H1 (cell line): ENCODE measurements at regions not wholly inside any gene's neighbourhood (a gene's known extent, or its start where the extent isn't known, plus 50 kb on each side); places are given as distances from the start of the nearest gene placed in this dataset.

ENCODE experiments used
- CTCF ChIA-PET: fragments of 300-600 bp; sonication (Branson Sonifier 250); formaldehyde crosslinking; loops from one replicate; lab custom pipeline; 2021; ENCODE audit not compliant: partially characterized antibody; lab: Charles Lee
- POLR2A ChIA-PET: fragments of 300-600 bp; sonication (Branson Sonifier 250); formaldehyde crosslinking; loops from one replicate; lab custom pipeline; 2021; ENCODE audit warnings: inconsistent platforms; ENCODE audit not compliant: partially characterized antibody; lab: Charles Lee
- DNase-seq, 2 experiments: peaks; one replicate each; pipeline versions ENCODE4 v3.0.0 to v3.0.0-alpha.2; 2010 to 2022; ENCODE audit warnings: low spot score in 2 of 2, low read depth in 1 of 2, mixed read lengths in 1 of 2
- FAIRE-seq: peaks from 2 replicates; lab custom pipeline; 2011; peaks lifted over from hg19 to GRCh38; lab: Jason Lieb, UNC
- H2AFZ ChIP-seq: 2 replicates; pipeline ENCODE4 v1.8.1; 2012; ENCODE audit warnings: low read length, inconsistent platforms
- H2AK5ac ChIP-seq: 2 replicates; pipeline ENCODE4 v1.6.1; 2013; ENCODE audit warnings: low read depth, low read length
- H2BK120ac ChIP-seq: replicated peaks from 2 replicates; pipeline ENCODE3; 2013; ENCODE audit warnings: low read depth, low read length, inconsistent platforms
- H2BK12ac ChIP-seq: 2 replicates; pipeline ENCODE4 v1.6.1; 2013; ENCODE audit warnings: low read depth, low read length
- H2BK15ac ChIP-seq: 2 replicates; pipeline ENCODE4 v1.6.1; 2013; ENCODE audit warnings: low read length
- H2BK20ac ChIP-seq: 2 replicates; pipeline ENCODE4 v1.6.1; 2013; ENCODE audit warnings: low read length
- H2BK5ac ChIP-seq: 2 replicates; pipeline ENCODE4 v1.6.1; 2013; ENCODE audit warnings: low read depth, low read length
- H3K14ac ChIP-seq: 2 replicates; pipeline ENCODE4 v1.6.1; 2013; ENCODE audit warnings: inconsistent platforms; ENCODE audit not compliant: insufficient read length
- H3K18ac ChIP-seq: 2 replicates; pipeline ENCODE4 v1.6.1; 2013; ENCODE audit warnings: low read length; ENCODE audit errors: extremely low read depth
- H3K23ac ChIP-seq: 2 replicates; pipeline ENCODE4 v1.6.1; 2013; ENCODE audit warnings: inconsistent platforms; ENCODE audit not compliant: insufficient read length
- H3K23me2 ChIP-seq: 2 replicates; pipeline ENCODE4 v1.6.1; 2013; ENCODE audit warnings: low read depth, low read length
- H3K27ac ChIP-seq: 2 replicates; pipeline ENCODE4 v1.6.1; 2011; ENCODE audit warnings: low read depth, low read length, inconsistent platforms
- H3K27me3 ChIP-seq, 4 experiments: replicated peaks in 1 of 4; 1 replicate in 1 of 4; 2 replicates in 3 of 4; pipeline versions ENCODE4 v1.6.1 to v1.8.1; 2011 to 2013; ENCODE audit warnings: low read length in 3 of 4, mild to moderate bottlenecking in 3 of 4, inconsistent platforms in 2 of 4, mixed read lengths in 2 of 4, moderate library complexity in 1 of 4; ENCODE audit not compliant: control insufficient read depth in 3 of 4, insufficient read depth in 3 of 4; ENCODE audit errors: extremely low read depth in 1 of 4
- H3K36me3 ChIP-seq, 4 experiments: 2 replicates each; pipeline versions ENCODE4 v1.6.1 to v1.8.1; 2011 to 2013; ENCODE audit warnings: mild to moderate bottlenecking in 4 of 4, low read length in 3 of 4, moderate library complexity in 2 of 4, control low read depth in 1 of 4, inconsistent platforms in 1 of 4; ENCODE audit not compliant: insufficient read depth in 4 of 4, control insufficient read depth in 2 of 4
- H3K4ac ChIP-seq: replicated peaks from 2 replicates; pipeline ENCODE3; 2013; ENCODE audit warnings: low read length, low read depth, mixed read lengths, inconsistent platforms; ENCODE audit not compliant: insufficient read length
- H3K4me1 ChIP-seq, 4 experiments: replicated peaks in 1 of 4; 1 replicate in 1 of 4; 2 replicates in 3 of 4; pipeline versions ENCODE4 v1.6.1 to v1.8.1; 2011 to 2013; ENCODE audit warnings: low read length in 3 of 4, inconsistent platforms in 2 of 4, mixed read lengths in 1 of 4; ENCODE audit not compliant: insufficient read depth in 4 of 4, control insufficient read depth in 3 of 4
- H3K4me2 ChIP-seq, 2 experiments: 2 replicates each; pipeline versions ENCODE4 v1.6.1 to v1.8.1; 2011 to 2013; ENCODE audit warnings: low read depth in 2 of 2, low read length in 2 of 2, control low read depth in 1 of 2, inconsistent platforms in 1 of 2, mild to moderate bottlenecking in 1 of 2; ENCODE audit not compliant: insufficient read depth in 1 of 2
- H3K4me3 ChIP-seq, 4 experiments: fragments of 200-600, 300-600 bp in 1 of 4; sonication (generic), shearing (Covaris generic), sonication (Bioruptor Twin) in 1 of 4; 2 replicates each; pipeline versions ENCODE4 v1.5.1 to v1.8.1; 2011 to 2016; ENCODE audit warnings: low read length in 4 of 4, low read depth in 3 of 4, control low read depth in 2 of 4, inconsistent platforms in 2 of 4, mild to moderate bottlenecking in 2 of 4, mixed read lengths in 1 of 4, moderate library complexity in 1 of 4; ENCODE audit not compliant: insufficient read depth in 2 of 4; ENCODE audit errors: extremely low read depth in 1 of 4
- H3K56ac ChIP-seq: replicated peaks from 2 replicates; pipeline ENCODE3; 2013; ENCODE audit warnings: low read depth, mild to moderate bottlenecking, mixed read lengths, low read length, inconsistent platforms; ENCODE audit not compliant: insufficient read length
- H3K79me1 ChIP-seq: 2 replicates; pipeline ENCODE4 v1.6.1; 2013; ENCODE audit warnings: low read depth, low read length, control low read depth
- H3K79me2 ChIP-seq, 2 experiments: 2 replicates each; pipeline versions ENCODE4 v1.6.1 to v1.8.1; 2012 to 2013; ENCODE audit warnings: low read length in 2 of 2, mild to moderate bottlenecking in 2 of 2, inconsistent platforms in 1 of 2; ENCODE audit not compliant: insufficient read depth in 2 of 2, control insufficient read depth in 1 of 2
- H3K9ac ChIP-seq, 4 experiments: replicated peaks in 1 of 4; 1 replicate in 1 of 4; 2 replicates in 3 of 4; pipeline versions ENCODE4 v1.6.1 to v1.8.1; 2011 to 2013; ENCODE audit warnings: low read depth in 3 of 4, low read length in 3 of 4, control low read depth in 2 of 4, mild to moderate bottlenecking in 2 of 4, moderate library complexity in 2 of 4, inconsistent platforms in 1 of 4; ENCODE audit errors: extremely low read depth in 1 of 4
- H3K9me3 ChIP-seq, 2 experiments: 2 replicates each; pipeline versions ENCODE4 v1.6.1 to v1.8.1; 2012 to 2013; ENCODE audit warnings: mild to moderate bottlenecking in 2 of 2, moderate library complexity in 2 of 2, control low read depth in 1 of 2, inconsistent platforms in 1 of 2, low read depth in 1 of 2, low read length in 1 of 2, mixed read lengths in 1 of 2; ENCODE audit not compliant: insufficient read depth in 2 of 2
- H4K20me1 ChIP-seq, 2 experiments: replicated peaks in 1 of 2; 2 replicates each; pipeline versions ENCODE3 to v1.8.1; 2011 to 2013; ENCODE audit warnings: inconsistent platforms in 2 of 2, low read length in 2 of 2, mild to moderate bottlenecking in 1 of 2; ENCODE audit not compliant: insufficient read depth in 2 of 2, control insufficient read depth in 1 of 2
- H4K5ac ChIP-seq: 2 replicates; pipeline ENCODE4 v1.6.1; 2013; ENCODE audit warnings: low read length, low read depth, mixed read lengths, inconsistent platforms; ENCODE audit not compliant: insufficient read length
- H4K8ac ChIP-seq: 2 replicates; pipeline ENCODE4 v1.8.0; 2013; ENCODE audit warnings: mild to moderate bottlenecking, moderate library complexity, low read length, inconsistent platforms; ENCODE audit not compliant: insufficient read depth; ENCODE audit errors: extremely low read depth
- H4K91ac ChIP-seq: replicated peaks from 2 replicates; pipeline ENCODE3; 2013; ENCODE audit warnings: low read length, mixed read lengths, inconsistent platforms; ENCODE audit not compliant: insufficient read length
- ATF2 ChIP-seq: IDR thresholded peaks from 2 replicates; pipeline ENCODE4 v1.6.1; 2012; ENCODE audit warnings: low read length, inconsistent platforms
- BRCA1 ChIP-seq: IDR thresholded peaks from 2 replicates; pipeline ENCODE4 v1.6.1; 2012; ENCODE audit warnings: low read depth, low read length, improper control_type of control experiment
- EP300 ChIP-seq, 2 experiments: IDR thresholded peaks; 1 replicate in 1 of 2; 2 replicates in 1 of 2; pipeline ENCODE4 v1.6.1; 2011 to 2012; ENCODE audit warnings: low read depth in 2 of 2, low read length in 2 of 2, mild to moderate bottlenecking in 2 of 2, borderline replicate concordance in 1 of 2, inconsistent platforms in 1 of 2, moderate library complexity in 1 of 2
- GABPA ChIP-seq: IDR thresholded peaks from 2 replicates; pipeline ENCODE4 v1.6.1; 2011; ENCODE audit warnings: mild to moderate bottlenecking, low read length, moderate library complexity, borderline replicate concordance; ENCODE audit not compliant: insufficient read depth
- GTF2F1 ChIP-seq: IDR thresholded peaks from 2 replicates; pipeline ENCODE4 v1.6.1; 2012; ENCODE audit warnings: low read depth, low read length, improper control_type of control experiment, borderline replicate concordance
- JUN ChIP-seq: IDR thresholded peaks from 2 replicates; pipeline ENCODE4 v1.6.1; 2011; ENCODE audit warnings: low read depth, mild to moderate bottlenecking, improper control_type of control experiment, low read length
- JUND ChIP-seq: IDR thresholded peaks from 2 replicates; pipeline ENCODE4 v1.6.1; 2011; ENCODE audit warnings: mild to moderate bottlenecking, improper control_type of control experiment, low read length
- MAFK ChIP-seq: IDR thresholded peaks from 2 replicates; pipeline ENCODE4 v1.6.1; 2012; ENCODE audit warnings: low read depth, mild to moderate bottlenecking, improper control_type of control experiment, low read length
- POLR2A ChIP-seq, 2 experiments: IDR thresholded peaks; 1 replicate in 1 of 2; 2 replicates in 1 of 2; pipeline ENCODE4 v1.6.1; 2011; ENCODE audit warnings: low read depth in 2 of 2, low read length in 2 of 2, mild to moderate bottlenecking in 2 of 2; ENCODE audit errors: control extremely low read depth in 1 of 2
- RXRA ChIP-seq: IDR thresholded peaks from 2 replicates; pipeline ENCODE4 v1.6.1; 2011; ENCODE audit warnings: low read depth, mild to moderate bottlenecking, low read length, moderate library complexity; ENCODE audit not compliant: insufficient read depth
- SIX5 ChIP-seq: IDR thresholded peaks from 2 replicates; pipeline ENCODE4 v1.6.1; 2011; ENCODE audit warnings: mild to moderate bottlenecking, low read depth, low read length
- TAF7 ChIP-seq: optimal IDR thresholded peaks from 2 replicates; pipeline ENCODE3; 2011; ENCODE audit warnings: low read depth, mild to moderate bottlenecking, inconsistent platforms, low read length, moderate library complexity, borderline replicate concordance
- TEAD4 ChIP-seq: IDR thresholded peaks from 2 replicates; pipeline ENCODE4 v1.6.1; 2012; ENCODE audit warnings: low read depth, low read length, inconsistent platforms, mixed read lengths
- ZNF274 ChIP-seq: IDR thresholded peaks from 2 replicates; pipeline ENCODE4 v1.7.0; 2012; ENCODE audit warnings: low read length, borderline replicate concordance; ENCODE audit errors: extremely low read depth
- WGBS, 2 experiments: shearing (Covaris generic) in 1 of 2; methylation state at CpG; one replicate each; pipeline versions ENCODE4 v1.1.6 to v1.1.7; 2013 to 2015; ENCODE audit warnings: low lambda C conversion rate in 2 of 2, mixed read lengths in 2 of 2, inconsistent platforms in 1 of 2, low coverage in 1 of 2, missing lambda C conversion rate in 1 of 2; ENCODE audit not compliant: insufficient replicate concordance in 2 of 2, insufficient coverage in 1 of 2, insufficient read length in 1 of 2; ENCODE audit errors: extremely low coverage in 1 of 2, missing lambda C conversion rate in 1 of 2; 5-methylcytosine and 5-hydroxymethylcytosine counted together

GRCh38 chr4:134126955-134127354 lies 74.6 kb downstream of the PABPC4L start:
- H2AK5ac ChIP-seq, result no peak overlapping the region
- no peak overlapping the region for H2BK5ac ChIP-seq
- H4K20me1 ChIP-seq, result no peaks in the 10 kb centered on the region
- H4K91ac ChIP-seq, result no peak overlapping the region
- no peak overlapping the region for H2BK120ac ChIP-seq
- H2BK15ac ChIP-seq, result no peak overlapping the region
- POLR2A ChIA-PET, result no interaction called here
- H2AFZ ChIP-seq, result no peak overlapping the region
- no peak overlapping the region for H3K14ac ChIP-seq
- no peak overlapping the region for H2BK20ac ChIP-seq
- no peaks in the 10 kb centered on the region for H3K36me3 ChIP-seq
- H3K27me3 ChIP-seq, result peaks cover 0 to 1% (median 0%) of the 10 kb centered on the region in 4 experiments; a peak in 1 of 7 replicates
- no peaks in the 10 kb centered on the region for H3K4me1 ChIP-seq
- FAIRE-seq (no peak), DNase-seq (no peak)
- no peaks in the 10 kb centered on the region for H3K79me1 ChIP-seq
- no peak overlapping the region for H3K4me2 ChIP-seq
- no peak overlapping the region for H2BK12ac ChIP-seq
- H4K5ac ChIP-seq, result no peak overlapping the region
- no peak overlapping the region for H3K27ac ChIP-seq
- H3K56ac ChIP-seq, result no peak overlapping the region
- WGBS, 2 experiments, result 92% methylated on average over 5 of the region's 5 CpGs; no CpG with 5 or more reads in 1 of the 2 experiments
- CTCF ChIA-PET, result interaction anchor here (1.7 kb wide), 1 partner anchor 12 kb away, joined by 3 read pairs; no protein-coding TSS in a partner anchor
- no peaks in the 10 kb centered on the region for H3K23me2 ChIP-seq
- no peak overlapping the region for H3K23ac ChIP-seq
- no peaks in the 10 kb centered on the region for H3K9me3 ChIP-seq
- H3K18ac ChIP-seq, result no peak overlapping the region
- H3K4me3 ChIP-seq, result no peak overlapping the region
- no peak overlapping the region for H4K8ac ChIP-seq
- no peaks in the 10 kb centered on the region for H3K79me2 ChIP-seq
- H3K9ac ChIP-seq, result no peak overlapping the region
- H3K4ac ChIP-seq, result no peak overlapping the region
- no peak for TF ChIP-seq JUN
- TF ChIP-seq ZNF274, result no peak
- no peak for TF ChIP-seq RXRA
- TF ChIP-seq SIX5, result no peak
- TF ChIP-seq ATF2, result no peak
- no peak for TF ChIP-seq JUND
- TF ChIP-seq TEAD4, result no peak
- no peak for TF ChIP-seq TAF7
- no peak for TF ChIP-seq EP300 (IDR thresholded peaks at IDR 0.05; ENCODE audit: borderline replicate concordance in 1 of 2, low read depth in 2 of 2, low read length in 2 of 2)
- no peak for TF ChIP-seq POLR2A (IDR thresholded peaks at IDR 0.05; ENCODE audit: control extremely low read depth in 1 of 2, low read depth in 2 of 2, low read length in 2 of 2)
- TF ChIP-seq GTF2F1, result no peak
- TF ChIP-seq MAFK, result no peak
- TF ChIP-seq BRCA1, result no peak
- TF ChIP-seq GABPA, result no peak
